ENCODE measurements at regions not wholly inside any gene's neighbourhood (a gene's known extent, or its start where the extent isn't known, plus 50 kb on each side); places are given as distances from the start of the nearest gene placed in this dataset.

GRCh38 chr6:150539568-150539967 is 60.1 kb upstream of the PLEKHG1 start:
- no peak for DNase-seq

GRCh38 chr6:150541576-150541975 is 58.1 kb upstream of the PLEKHG1 start:
- DNase-seq: no peak

- no peak for DNase-seq
Measured at GRCh38 chr6:150543178-150543577, 56.5 kb upstream of the PLEKHG1 start.

- no peak for DNase-seq
Measured at GRCh38 chr6:150544793-150545192, 54.9 kb upstream of the PLEKHG1 start.

GRCh38 chr6:150546457-150546856 is 53.2 kb upstream of the PLEKHG1 start:
- no peak for DNase-seq

- no peak for DNase-seq
Measured at GRCh38 chr6:150547502-150548222, 52.0 kb upstream of the PLEKHG1 start.

GRCh38 chr6:150548330-150548729 is 51.4 kb upstream of the PLEKHG1 start:
- no peak for DNase-seq

- no peak for DNase-seq
Measured at GRCh38 chr6:150549007-150549406, 50.7 kb upstream of the PLEKHG1 start.

- DNase-seq: no peak
Measured at GRCh38 chr6:150549674-150550101, 50.0 kb upstream of the PLEKHG1 start.
